Astrocyte (in vitro differentiated cells and primary cell): ENCODE measurements at regions not wholly inside any gene's neighbourhood (a gene's known extent, or its start where the extent isn't known, plus 50 kb on each side); places are given as distances from the start of the nearest gene placed in this dataset.

Experiments used
- DNase-seq: peaks from one replicate; pipeline ENCODE4 v3.0.0-alpha.2; 2010; ENCODE audit warnings: low read depth
- FAIRE-seq: peaks from 2 replicates; lab custom pipeline; 2011; peaks lifted over from hg19 to GRCh38; lab: Jason Lieb, UNC
- H2AFZ ChIP-seq: 2 replicates; pipeline ENCODE4 v1.6.0; 2012; ENCODE audit warnings: low read depth, low read length, inconsistent platforms
- H3K27ac ChIP-seq: 2 replicates; pipeline ENCODE4 v1.5.1; 2011; ENCODE audit warnings: low read depth, low read length, inconsistent platforms
- H3K27me3 ChIP-seq: 2 replicates; pipeline ENCODE4 v1.6.0; 2011; ENCODE audit warnings: low read length, inconsistent platforms; ENCODE audit not compliant: insufficient read depth
- H3K36me3 ChIP-seq: 2 replicates; pipeline ENCODE4 v1.5.1; 2011; ENCODE audit warnings: low read length, inconsistent platforms; ENCODE audit not compliant: insufficient read depth
- H3K4me1 ChIP-seq: 2 replicates; pipeline ENCODE4 v1.5.1; 2011; ENCODE audit warnings: low read length, inconsistent platforms; ENCODE audit not compliant: insufficient read depth
- H3K4me2 ChIP-seq: 2 replicates; pipeline ENCODE4 v1.6.0; 2012; ENCODE audit warnings: low read length, inconsistent platforms
- H3K4me3 ChIP-seq: 2 replicates; pipeline ENCODE4 v1.5.1; 2011; ENCODE audit warnings: low read depth, mild to moderate bottlenecking, low read length, inconsistent platforms; ENCODE audit not compliant: insufficient read depth
- H3K79me2 ChIP-seq: 2 replicates; pipeline ENCODE4 v1.6.0; 2012; ENCODE audit warnings: mild to moderate bottlenecking, low read length, inconsistent platforms; ENCODE audit not compliant: insufficient read depth
- H3K9ac ChIP-seq: 2 replicates; pipeline ENCODE4 v1.6.0; 2012; ENCODE audit warnings: mild to moderate bottlenecking, low read length, inconsistent platforms
- H3K9me3 ChIP-seq: 2 replicates; pipeline ENCODE4 v1.5.1; 2012; ENCODE audit warnings: low read depth, mild to moderate bottlenecking, low read length, inconsistent platforms; ENCODE audit not compliant: insufficient read depth
- H4K20me1 ChIP-seq: 2 replicates; pipeline ENCODE4 v1.6.0; 2012; ENCODE audit warnings: low read length, inconsistent platforms; ENCODE audit not compliant: insufficient read depth
- H3K27ac Mint-ChIP-seq: one replicate; pipeline ENCODE4 v1.8.0; 2021; ENCODE audit warnings: mild to moderate bottlenecking, mixed read lengths; ENCODE audit not compliant: unreplicated experiment
- H3K27me3 Mint-ChIP-seq: one replicate; pipeline ENCODE4 v1.8.0; 2021; ENCODE audit warnings: low read depth, mixed read lengths; ENCODE audit not compliant: unreplicated experiment
- H3K36me3 Mint-ChIP-seq: one replicate; pipeline ENCODE4 v1.8.0; 2021; ENCODE audit warnings: low read depth, mixed read lengths; ENCODE audit not compliant: unreplicated experiment
- H3K4me1 Mint-ChIP-seq: one replicate; pipeline ENCODE4 v1.8.0; 2021; ENCODE audit warnings: low read depth, mixed read lengths; ENCODE audit not compliant: unreplicated experiment
- H3K4me3 Mint-ChIP-seq: one replicate; pipeline ENCODE4 v1.8.0; 2021; ENCODE audit warnings: mild to moderate bottlenecking, moderate library complexity, mixed read lengths; ENCODE audit not compliant: unreplicated experiment
- H3K9me3 Mint-ChIP-seq: one replicate; pipeline ENCODE4 v1.8.0; 2021; ENCODE audit warnings: mild to moderate bottlenecking, mixed read lengths; ENCODE audit not compliant: unreplicated experiment
- CTCF ChIP-seq: IDR thresholded peaks from 2 replicates; pipeline ENCODE4 v1.5.1; 2011; ENCODE audit warnings: low read depth, mild to moderate bottlenecking, inconsistent platforms, low read length, moderate library complexity; ENCODE audit not compliant: insufficient read depth
- EZH2 ChIP-seq: IDR thresholded peaks from 2 replicates; pipeline ENCODE4 v1.6.1; 2012; ENCODE audit warnings: mild to moderate bottlenecking, low read length, inconsistent platforms; ENCODE audit not compliant: insufficient read depth

GRCh38 chrX:51395810-51396728 lies 63.4 kb downstream of the NUDT10 start:
- Histone ChIP-seq H3K27me3 (peaks cover 2% of the 10 kb centered on the region), H3K27ac (no peak overlapping the region), H3K36me3 (no peaks in the 10 kb centered on the region), H3K9ac (no peak overlapping the region), H2AFZ (peak overlapping the region; percentile 77), H3K4me3 (peak overlapping the region; percentile 52), H3K79me2 (no peaks in the 10 kb centered on the region), H3K4me2 (peak overlapping the region; percentile 82), H3K4me1 (no peaks in the 10 kb centered on the region), H3K9me3 (no peaks in the 10 kb centered on the region), H4K20me1 (no peaks in the 10 kb centered on the region)
- no peak for TF ChIP-seq EZH2
- no peak for TF ChIP-seq CTCF
- DNase-seq (no peak), FAIRE-seq (no peak)
- no peaks in the 10 kb centered on the region for H3K9me3 Mint-ChIP-seq
- H3K36me3 Mint-ChIP-seq: no peaks in the 10 kb centered on the region
- peak overlapping the region; percentile 58 for H3K27ac Mint-ChIP-seq
- H3K4me1 Mint-ChIP-seq: no peaks in the 10 kb centered on the region
- peak overlapping the region; percentile 84 for H3K4me3 Mint-ChIP-seq
- H3K27me3 Mint-ChIP-seq: no peaks in the 10 kb centered on the region

GRCh38 chrX:51395480-51395809 lies 62.8 kb downstream of the NUDT10 start:
- FAIRE-seq: no peak
- H3K27ac ChIP-seq: no peak overlapping the region
- H3K9me3 Mint-ChIP-seq: no peaks in the 10 kb centered on the region

More at GRCh38 chrX:51395480-51395809, 62.8 kb downstream of the NUDT10 start:
- Mint-ChIP-seq H3K4me1 (no peaks in the 10 kb centered on the region), H3K4me3 (peak overlapping the region; percentile 84), H3K27ac (no peak overlapping the region), H3K27me3 (no peaks in the 10 kb centered on the region), H3K36me3 (no peaks in the 10 kb centered on the region)
- Histone ChIP-seq H3K79me2 (no peaks in the 10 kb centered on the region), H3K9ac (no peak overlapping the region), H4K20me1 (no peaks in the 10 kb centered on the region), H3K36me3 (no peaks in the 10 kb centered on the region), H3K9me3 (no peaks in the 10 kb centered on the region), H3K4me3 (peak overlapping the region; percentile 52), H3K4me1 (no peaks in the 10 kb centered on the region), H2AFZ (peak overlapping the region; percentile 77), H3K27me3 (peaks cover 2% of the 10 kb centered on the region), H3K4me2 (peak overlapping the region; percentile 82)
- TF ChIP-seq EZH2 (no peak), CTCF (no peak)
- no peak for DNase-seq
